ENCODE measurements at regions not wholly inside any gene's neighbourhood (a gene's known extent, or its start where the extent isn't known, plus 50 kb on each side); places are given as distances from the start of the nearest gene placed in this dataset.

GRCh38 chr18:44473394-44474066, 207.2 kb upstream of the SETBP1 start:
- ATAC-seq (ENCODE audit: poor library complexity) = no peak
- intact Hi-C loops (cut with DNase I, micrococcal nuclease) = no loop called here
- H3K36me3 ChIP-seq (ENCODE audit: insufficient read depth, low read length) = no peaks in the 10 kb centered on the region

GRCh38 chr18:44474067-44474411, 206.6 kb upstream of the SETBP1 start:
- Mint-ChIP-seq H3K9me3 (peaks cover 15% of the 10 kb centered on the region), H3K36me3 (ENCODE audit: low read depth) (no peaks in the 10 kb centered on the region), H3K27me3 (no peaks in the 10 kb centered on the region), H3K4me3 (no peak overlapping the region), H3K27ac (no peak overlapping the region), H3K4me1 (ENCODE audit: low read depth) (no peaks in the 10 kb centered on the region)
- POLR2A ChIA-PET = no interaction called here
- H3K36me3 ChIP-seq (ENCODE audit: insufficient read depth, low read length) = no peaks in the 10 kb centered on the region
- H3K9me3 ChIP-seq (ENCODE audit: control insufficient read depth in 1 of 2, insufficient read depth in 1 of 2, low read length in 2 of 2) = peaks cover 0 to 4% of the 10 kb centered on the region in 2 experiments
- H3K4me3 ChIP-seq (ENCODE audit: low read length) = no peak overlapping the region
- DNase-seq (no peak), ATAC-seq (ENCODE audit: poor library complexity) (no peak)
- no peak for TF ChIP-seq CTCF (IDR thresholded peaks at IDR 0.05)
- H3K27me3 ChIP-seq (ENCODE audit: control insufficient read depth in 1 of 2, insufficient read depth in 2 of 2, low read length in 2 of 2) = no peaks in the 10 kb centered on the region
- CTCF ChIA-PET = no interaction called here
- no peak overlapping the region for H3K27ac ChIP-seq (ENCODE audit: low read depth in 1 of 2, low read length in 2 of 2)
- no peaks in the 10 kb centered on the region for H3K4me1 ChIP-seq (ENCODE audit: insufficient read depth, low read length)
- intact Hi-C loops (cut with DNase I, micrococcal nuclease) = no loop called here

More at GRCh38 chr18:44473394-44474066, 207.2 kb upstream of the SETBP1 start:
- DNase-seq = no peak
- POLR2A ChIA-PET = no interaction called here
- H3K27ac Mint-ChIP-seq = no peak overlapping the region
- no peak overlapping the region for H3K4me3 ChIP-seq (ENCODE audit: low read length)
- H3K4me1 ChIP-seq (ENCODE audit: insufficient read depth, low read length) = no peaks in the 10 kb centered on the region
- no peaks in the 10 kb centered on the region for H3K27me3 ChIP-seq (ENCODE audit: control insufficient read depth in 1 of 2, insufficient read depth in 2 of 2, low read length in 2 of 2)
- H3K27me3 Mint-ChIP-seq = no peaks in the 10 kb centered on the region
- H3K4me1 Mint-ChIP-seq (ENCODE audit: low read depth) = no peaks in the 10 kb centered on the region
- peaks cover 0 to 3% of the 10 kb centered on the region in 2 experiments for H3K9me3 ChIP-seq (ENCODE audit: control insufficient read depth in 1 of 2, insufficient read depth in 1 of 2, low read length in 2 of 2)
- no peak for TF ChIP-seq CTCF (IDR thresholded peaks at IDR 0.05)
- H3K36me3 Mint-ChIP-seq (ENCODE audit: low read depth) = no peaks in the 10 kb centered on the region
- H3K4me3 Mint-ChIP-seq = no peak overlapping the region
- H3K27ac ChIP-seq (ENCODE audit: low read depth in 1 of 2, low read length in 2 of 2) = no peak overlapping the region
- peaks cover 11% of the 10 kb centered on the region for H3K9me3 Mint-ChIP-seq
- CTCF ChIA-PET = no interaction called here

DNA sequence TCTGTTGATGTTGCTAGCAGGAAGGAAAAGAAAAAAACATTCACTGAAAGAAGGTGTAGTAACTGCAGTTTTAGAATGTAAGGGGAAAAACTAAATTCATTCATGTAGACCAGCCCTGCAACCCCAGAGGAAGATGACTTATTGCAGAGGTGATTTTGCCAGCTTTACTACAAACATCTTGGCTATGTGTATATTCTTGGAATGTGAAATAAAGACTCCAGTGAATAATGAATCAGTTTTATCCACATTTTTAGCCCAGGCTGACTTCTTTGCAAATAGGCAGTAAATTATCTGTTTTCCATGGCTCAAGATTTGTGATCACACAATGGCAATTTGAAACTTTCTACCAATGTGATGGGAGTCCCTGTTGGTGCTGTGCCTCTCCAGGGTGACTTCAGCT, 206.1 kb upstream of the SETBP1 start:
- H3K9me3 Mint-ChIP-seq = peaks cover 15% of the 10 kb centered on the region
- no peak overlapping the region for H3K4me3 Mint-ChIP-seq
- intact Hi-C loops (cut with DNase I, micrococcal nuclease) = no loop called here
- Histone ChIP-seq H3K27me3 (ENCODE audit: control insufficient read depth in 1 of 2, insufficient read depth in 2 of 2, low read length in 2 of 2) (no peaks in the 10 kb centered on the region), H3K27ac (ENCODE audit: low read depth in 1 of 2, low read length in 2 of 2) (no peak overlapping the region), H3K4me1 (ENCODE audit: insufficient read depth, low read length) (no peaks in the 10 kb centered on the region), H3K4me3 (ENCODE audit: low read length) (no peak overlapping the region), H3K36me3 (ENCODE audit: insufficient read depth, low read length) (no peaks in the 10 kb centered on the region), H3K9me3 (ENCODE audit: control insufficient read depth in 1 of 2, insufficient read depth in 1 of 2, low read length in 2 of 2) (peaks cover 0 to 9% of the 10 kb centered on the region in 2 experiments)
- TF ChIP-seq CTCF (IDR thresholded peaks at IDR 0.05) = no peak
- no peak overlapping the region for H3K27ac Mint-ChIP-seq
- ATAC-seq (ENCODE audit: poor library complexity) (no peak), DNase-seq (no peak)
- no peaks in the 10 kb centered on the region for H3K36me3 Mint-ChIP-seq (ENCODE audit: low read depth)
- no peaks in the 10 kb centered on the region for H3K27me3 Mint-ChIP-seq
- H3K4me1 Mint-ChIP-seq (ENCODE audit: low read depth) = no peaks in the 10 kb centered on the region
- ChIA-PET CTCF (no interaction called here), POLR2A (no interaction called here)
